Activated CD8-positive, alpha-beta T cell treated with anti-CD3 and anti-CD28 coated beads for 36 hours (primary cell): ENCODE measurements at regions not wholly inside any gene's neighbourhood (a gene's known extent, or its start where the extent isn't known, plus 50 kb on each side); places are given as distances from the start of the nearest gene placed in this dataset.

Source experiments
- ATAC-seq: fragments of 200-7000 bp; cut with Tn5 transposase; one replicate; pipeline ENCODE4 v1.10.0; 2021; ENCODE audit warnings: mild to moderate bottlenecking, moderate library complexity
- CTCF ChIA-PET: fragments of 350-600 bp; sonication (Branson Sonifier 250); formaldehyde crosslinking; loops from one replicate; lab custom pipeline; 2021; ENCODE audit warnings: antibody characterized with exemption; lab: Charles Lee
- POLR2A ChIA-PET: fragments of 350-600 bp; sonication (Branson Sonifier 250); formaldehyde crosslinking; loops from one replicate; lab custom pipeline; 2021; ENCODE audit warnings: antibody characterized with exemption; lab: Charles Lee
- DNase-seq: peaks from one replicate; pipeline ENCODE4 v3.0.0-alpha.2; 2020
- H3K27ac Mint-ChIP-seq: one replicate; pipeline ENCODE4 v1.8.0; 2021; ENCODE audit warnings: mild to moderate bottlenecking, mixed read lengths
- H3K27me3 Mint-ChIP-seq: one replicate; pipeline ENCODE4 v1.8.0; 2021; ENCODE audit warnings: mixed read lengths
- H3K36me3 Mint-ChIP-seq: one replicate; pipeline ENCODE4 v1.8.0; 2021; ENCODE audit warnings: low read depth, mixed read lengths
- H3K4me1 Mint-ChIP-seq: one replicate; pipeline ENCODE4 v1.8.0; 2021; ENCODE audit warnings: low read depth, mixed read lengths
- H3K4me3 Mint-ChIP-seq: one replicate; pipeline ENCODE4 v1.8.0; 2021; ENCODE audit warnings: mild to moderate bottlenecking, moderate library complexity, mixed read lengths
- H3K9me3 Mint-ChIP-seq: one replicate; pipeline ENCODE4 v1.8.0; 2021; ENCODE audit warnings: mixed read lengths
- intact Hi-C: fragments of 100-400 bp; cut with micrococcal nuclease; formaldehyde crosslinking; loops from one replicate; pipeline ENCODE4 v1.10.0; 2022
- TF ChIP-seq, protein P1 (sequence below): fragments of 200-600 bp; IDR thresholded peaks from one replicate; pipeline ENCODE4 v1.8.0; 2022; ENCODE audit warnings: antibody characterized with exemption, mild to moderate bottlenecking

DNA sequence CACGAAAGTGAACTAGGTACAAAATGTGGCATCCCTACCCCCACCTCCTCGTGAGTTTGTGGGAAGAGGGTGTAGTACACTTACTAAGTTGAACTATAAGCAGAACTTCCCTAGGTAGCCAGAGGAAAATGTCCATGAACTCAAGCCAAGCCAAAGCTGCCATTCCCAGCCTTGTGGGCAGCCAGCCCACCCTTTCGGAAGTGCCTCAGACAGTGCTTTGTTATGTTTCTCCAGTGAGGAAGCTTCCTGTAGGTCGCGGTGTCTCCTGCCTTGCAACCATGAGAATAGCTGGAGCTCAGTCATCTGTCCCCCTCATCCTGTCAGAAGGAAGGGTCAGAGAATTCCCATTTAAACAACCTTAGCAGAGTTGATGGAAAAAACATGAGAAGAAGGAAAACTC lies 266.9 kb downstream of the DUSP6 start:
- ATAC-seq (no peak), DNase-seq (no peak)
- TF ChIP-seq, protein P1, sequence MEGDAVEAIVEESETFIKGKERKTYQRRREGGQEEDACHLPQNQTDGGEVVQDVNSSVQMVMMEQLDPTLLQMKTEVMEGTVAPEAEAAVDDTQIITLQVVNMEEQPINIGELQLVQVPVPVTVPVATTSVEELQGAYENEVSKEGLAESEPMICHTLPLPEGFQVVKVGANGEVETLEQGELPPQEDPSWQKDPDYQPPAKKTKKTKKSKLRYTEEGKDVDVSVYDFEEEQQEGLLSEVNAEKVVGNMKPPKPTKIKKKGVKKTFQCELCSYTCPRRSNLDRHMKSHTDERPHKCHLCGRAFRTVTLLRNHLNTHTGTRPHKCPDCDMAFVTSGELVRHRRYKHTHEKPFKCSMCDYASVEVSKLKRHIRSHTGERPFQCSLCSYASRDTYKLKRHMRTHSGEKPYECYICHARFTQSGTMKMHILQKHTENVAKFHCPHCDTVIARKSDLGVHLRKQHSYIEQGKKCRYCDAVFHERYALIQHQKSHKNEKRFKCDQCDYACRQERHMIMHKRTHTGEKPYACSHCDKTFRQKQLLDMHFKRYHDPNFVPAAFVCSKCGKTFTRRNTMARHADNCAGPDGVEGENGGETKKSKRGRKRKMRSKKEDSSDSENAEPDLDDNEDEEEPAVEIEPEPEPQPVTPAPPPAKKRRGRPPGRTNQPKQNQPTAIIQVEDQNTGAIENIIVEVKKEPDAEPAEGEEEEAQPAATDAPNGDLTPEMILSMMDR = no peak
- Mint-ChIP-seq H3K27ac (no peak overlapping the region), H3K9me3 (peaks cover 2% of the 10 kb centered on the region), H3K4me1 (peaks cover 8% of the 10 kb centered on the region), H3K4me3 (no peak overlapping the region), H3K36me3 (peaks cover under 1% of the 10 kb centered on the region), H3K27me3 (peaks cover 20% of the 10 kb centered on the region)
- POLR2A ChIA-PET = no interaction called here
- intact Hi-C loops = no loop called here
- CTCF ChIA-PET = no interaction called here

DNA sequence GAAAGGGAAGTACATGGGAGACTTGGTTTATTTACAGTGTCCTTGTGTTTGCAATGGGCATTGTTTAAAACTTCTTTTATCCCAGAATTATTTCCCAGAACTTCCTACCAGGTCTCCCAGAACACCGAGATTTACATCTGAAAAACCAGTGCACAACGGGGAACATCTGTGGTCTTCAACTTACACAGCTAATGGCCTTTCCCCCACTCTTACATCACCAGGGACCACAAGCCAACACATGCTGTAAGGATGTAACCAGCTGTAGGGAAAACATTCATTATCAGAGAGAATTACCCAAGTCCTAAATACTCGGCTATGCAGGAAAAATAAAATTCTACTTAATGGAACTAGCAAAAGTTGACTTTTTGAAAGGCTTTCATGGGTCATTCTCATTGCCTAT lies 267.6 kb downstream of the DUSP6 start:
- POLR2A ChIA-PET = no interaction called here
- ATAC-seq (no peak), DNase-seq (no peak)
- Mint-ChIP-seq H3K9me3 (no peaks in the 10 kb centered on the region), H3K27ac (no peak overlapping the region), H3K4me1 (peaks cover 8% of the 10 kb centered on the region), H3K27me3 (peaks cover 20% of the 10 kb centered on the region), H3K4me3 (no peak overlapping the region), H3K36me3 (no peaks in the 10 kb centered on the region)
- CTCF ChIA-PET = no interaction called here
- TF ChIP-seq, protein P1 = no peak
- intact Hi-C loops = no loop called here

DNA sequence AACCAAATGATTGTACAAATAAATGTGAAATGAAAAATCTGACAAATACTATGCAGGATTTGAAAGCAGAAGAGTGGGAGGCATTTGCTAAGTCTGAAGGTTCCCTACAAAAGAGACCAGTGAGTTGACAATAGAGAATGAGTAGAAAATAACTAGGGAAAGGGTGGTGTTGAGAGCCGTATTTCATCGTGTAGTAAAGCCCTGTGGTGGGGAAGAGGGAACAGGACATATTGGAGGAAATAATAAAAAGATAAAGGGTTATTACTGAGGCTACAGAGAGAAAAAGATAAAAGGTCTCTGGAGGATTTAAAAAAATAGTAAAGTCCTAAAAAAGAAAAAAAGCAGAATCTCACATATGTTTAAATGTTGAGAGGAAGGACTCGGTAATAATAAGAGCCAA lies 268.8 kb downstream of the DUSP6 start:
- Mint-ChIP-seq H3K9me3 (no peaks in the 10 kb centered on the region), H3K4me1 (peaks cover 8% of the 10 kb centered on the region), H3K36me3 (no peaks in the 10 kb centered on the region), H3K27me3 (peaks cover 20% of the 10 kb centered on the region), H3K27ac (no peak overlapping the region), H3K4me3 (no peak overlapping the region)
- CTCF ChIA-PET = no interaction called here
- intact Hi-C loops = no loop called here
- TF ChIP-seq, protein P1 = no peak
- ATAC-seq (no peak), DNase-seq (no peak)
- POLR2A ChIA-PET = interaction anchor here (0.6 kb wide), 1 partner anchor 11 kb away, joined by 3 read pairs; no protein-coding TSS in a partner anchor

DNA sequence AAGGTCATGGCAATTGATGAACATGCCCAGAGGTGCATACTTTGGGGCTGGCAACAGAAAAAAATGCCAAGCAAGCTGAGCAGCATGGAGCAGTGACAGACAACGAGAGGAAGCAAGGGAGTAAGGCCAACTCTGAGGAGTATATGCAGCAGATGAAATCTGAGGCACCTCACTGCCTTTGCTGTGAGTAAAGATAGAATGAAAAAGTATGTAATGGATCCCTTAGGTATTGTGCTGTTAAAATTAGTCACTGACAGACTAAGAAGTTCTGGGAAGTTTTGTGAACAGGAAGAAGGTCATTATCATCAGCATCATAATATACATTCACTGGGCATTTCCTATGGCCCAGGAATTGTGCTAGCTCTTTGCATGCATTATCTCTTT lies 269.9 kb downstream of the DUSP6 start:
- Mint-ChIP-seq H3K27me3 (peaks cover 20% of the 10 kb centered on the region), H3K9me3 (no peaks in the 10 kb centered on the region), H3K4me3 (no peak overlapping the region), H3K36me3 (no peaks in the 10 kb centered on the region), H3K27ac (no peak overlapping the region), H3K4me1 (peaks cover 8% of the 10 kb centered on the region)
- no peak for ATAC-seq
- CTCF ChIA-PET = no interaction called here
- DNase-seq = no peak
- POLR2A ChIA-PET = no interaction called here
- intact Hi-C loops = no loop called here
- TF ChIP-seq, protein P1 = no peak

DNA sequence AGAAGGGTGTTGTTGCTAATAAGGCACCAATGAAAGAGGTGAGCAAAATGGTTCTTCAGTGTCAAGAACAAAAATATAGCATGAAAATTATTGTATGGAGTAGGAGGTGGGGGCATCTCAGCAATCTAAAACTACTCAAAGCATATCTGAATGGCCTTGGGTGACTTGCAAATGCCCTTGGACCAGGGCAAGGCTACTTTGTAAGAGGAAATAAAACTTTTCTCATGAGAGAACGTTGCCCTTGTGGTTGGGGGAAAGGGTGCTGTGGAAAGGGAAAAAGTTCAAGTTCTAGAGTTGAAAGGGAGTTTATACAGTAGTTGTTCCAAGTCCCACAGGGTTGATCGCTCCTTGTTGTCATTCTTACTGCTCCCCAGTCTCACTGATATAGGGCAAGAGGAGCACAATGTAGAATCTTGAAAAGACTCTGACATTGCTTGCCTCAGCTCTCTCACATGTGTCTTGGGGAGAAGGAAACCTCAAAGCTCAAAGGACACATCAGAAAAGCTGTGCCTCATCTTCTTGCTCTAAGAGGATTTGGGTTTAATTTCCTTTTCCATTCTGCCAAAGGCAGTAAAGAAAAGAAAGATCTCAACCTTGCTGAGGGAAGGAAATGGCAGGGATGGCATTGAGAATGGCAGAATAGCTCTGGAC lies 270.5 kb downstream of the DUSP6 start:
- no peak overlapping the region for H3K27ac Mint-ChIP-seq
- no peaks in the 10 kb centered on the region for H3K9me3 Mint-ChIP-seq
- CTCF ChIA-PET = interaction anchor here (2.2 kb wide), 1 partner anchor 63 kb away, joined by 7 read pairs; no protein-coding TSS in a partner anchor
- H3K4me3 Mint-ChIP-seq = no peak overlapping the region
- no peaks in the 10 kb centered on the region for H3K36me3 Mint-ChIP-seq
- intact Hi-C loops = no loop called here
- ATAC-seq (no peak), DNase-seq (no peak)
- peaks cover 20% of the 10 kb centered on the region for H3K27me3 Mint-ChIP-seq
- POLR2A ChIA-PET = no interaction called here
- TF ChIP-seq, protein P1 = no peak
- peaks cover 8% of the 10 kb centered on the region for H3K4me1 Mint-ChIP-seq
